Fibroblast of lung (primary cell): ENCODE measurements at regions not wholly inside any gene's neighbourhood (a gene's known extent, or its start where the extent isn't known, plus 50 kb on each side); places are given as distances from the start of the nearest gene placed in this dataset.

Experiments used
- EZH2 ChIP-seq: IDR thresholded peaks from 2 replicates; pipeline ENCODE4 v1.5.1; 2012; ENCODE audit warnings: low read length, control low read depth, mild to moderate bottlenecking; ENCODE audit errors: missing control alignments
- TF ChIP-seq, protein P1 (sequence below), 2 donors: IDR thresholded peaks in 1 of 2; conservative IDR thresholded peaks in 1 of 2; 1 replicate in 1 of 2; 2 replicates in 1 of 2; pipeline ENCODE4 v1.5.1; 2011 to 2012; ENCODE audit warnings: low read length in 2 of 2, control low read depth in 1 of 2, inconsistent platforms in 1 of 2, low read depth in 1 of 2, mild to moderate bottlenecking in 1 of 2

GRCh38 chr16:35425270-35425669, 1965.9 kb downstream of the TP53TG3F start:
- TF ChIP-seq, protein P1, sequence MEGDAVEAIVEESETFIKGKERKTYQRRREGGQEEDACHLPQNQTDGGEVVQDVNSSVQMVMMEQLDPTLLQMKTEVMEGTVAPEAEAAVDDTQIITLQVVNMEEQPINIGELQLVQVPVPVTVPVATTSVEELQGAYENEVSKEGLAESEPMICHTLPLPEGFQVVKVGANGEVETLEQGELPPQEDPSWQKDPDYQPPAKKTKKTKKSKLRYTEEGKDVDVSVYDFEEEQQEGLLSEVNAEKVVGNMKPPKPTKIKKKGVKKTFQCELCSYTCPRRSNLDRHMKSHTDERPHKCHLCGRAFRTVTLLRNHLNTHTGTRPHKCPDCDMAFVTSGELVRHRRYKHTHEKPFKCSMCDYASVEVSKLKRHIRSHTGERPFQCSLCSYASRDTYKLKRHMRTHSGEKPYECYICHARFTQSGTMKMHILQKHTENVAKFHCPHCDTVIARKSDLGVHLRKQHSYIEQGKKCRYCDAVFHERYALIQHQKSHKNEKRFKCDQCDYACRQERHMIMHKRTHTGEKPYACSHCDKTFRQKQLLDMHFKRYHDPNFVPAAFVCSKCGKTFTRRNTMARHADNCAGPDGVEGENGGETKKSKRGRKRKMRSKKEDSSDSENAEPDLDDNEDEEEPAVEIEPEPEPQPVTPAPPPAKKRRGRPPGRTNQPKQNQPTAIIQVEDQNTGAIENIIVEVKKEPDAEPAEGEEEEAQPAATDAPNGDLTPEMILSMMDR (conservative IDR thresholded peaks at IDR 0.05 in 1 of 2, IDR thresholded peaks at IDR 0.05 in 1 of 2; ENCODE audit: low read depth in 1 of 2, low read length in 2 of 2): no peak
- TF ChIP-seq EZH2: no peak
